ENCODE measurements at regions not wholly inside any gene's neighbourhood (a gene's known extent, or its start where the extent isn't known, plus 50 kb on each side); places are given as distances from the start of the nearest gene placed in this dataset.
A peak's percentile ranks its signal among the peaks of the same experiment; 100 is the strongest.

DNA sequence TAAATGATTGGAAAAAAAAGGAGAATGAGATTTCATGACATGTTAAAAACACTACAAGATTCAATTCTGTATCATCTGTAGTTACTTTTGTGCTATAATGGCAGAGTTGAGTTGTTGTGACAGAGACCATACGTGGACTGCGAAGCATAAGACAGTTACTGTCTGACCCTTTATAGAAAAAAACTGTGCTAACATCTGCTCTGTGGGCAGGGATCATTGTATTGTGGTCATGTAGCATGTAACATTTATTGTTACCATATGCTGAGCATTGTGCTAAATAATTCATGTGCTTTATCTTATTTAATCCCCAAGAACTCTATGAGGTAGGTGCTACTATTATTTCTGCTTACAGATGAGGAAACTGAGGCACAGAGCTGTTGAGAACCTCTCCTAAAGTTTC is 147.3 kb upstream of the HMHB1 start:
- Histone ChIP-seq H3K4me3 (ENCODE audit: low read length, poor library complexity, severe bottlenecking) (no peak overlapping the region), H3K9ac (ENCODE audit: low read depth, low read length, poor library complexity, severe bottlenecking) (no peak overlapping the region), H4K20me1 (ENCODE audit: insufficient read depth, low read length, poor library complexity, severe bottlenecking) (no peaks in the 10 kb centered on the region), H3K9me2 (replicated peaks; ENCODE audit: low read depth, low read length) (no peaks in the 10 kb centered on the region), H3K79me2 (ENCODE audit: insufficient read depth, low read length) (no peaks in the 10 kb centered on the region), H2AFZ (ENCODE audit: low read length) (no peak overlapping the region), H3K9me3 (ENCODE audit: insufficient read depth, low read depth, low read length) (no peaks in the 10 kb centered on the region), H3K4me2 (ENCODE audit: low read depth, low read length, poor library complexity, severe bottlenecking) (peak overlapping the region; percentile 19), H3K4me1 (ENCODE audit: insufficient read depth, low read length, poor library complexity, severe bottlenecking) (peaks cover 20% of the 10 kb centered on the region), H3F3A (ENCODE audit: low read depth) (no peaks in the 10 kb centered on the region), H3K36me3 (ENCODE audit: insufficient read depth, low read length) (no peaks in the 10 kb centered on the region), H3K27me3 (ENCODE audit: insufficient read depth, low read length, poor library complexity, severe bottlenecking) (no peaks in the 10 kb centered on the region)
- TF ChIP-seq, protein P1, sequence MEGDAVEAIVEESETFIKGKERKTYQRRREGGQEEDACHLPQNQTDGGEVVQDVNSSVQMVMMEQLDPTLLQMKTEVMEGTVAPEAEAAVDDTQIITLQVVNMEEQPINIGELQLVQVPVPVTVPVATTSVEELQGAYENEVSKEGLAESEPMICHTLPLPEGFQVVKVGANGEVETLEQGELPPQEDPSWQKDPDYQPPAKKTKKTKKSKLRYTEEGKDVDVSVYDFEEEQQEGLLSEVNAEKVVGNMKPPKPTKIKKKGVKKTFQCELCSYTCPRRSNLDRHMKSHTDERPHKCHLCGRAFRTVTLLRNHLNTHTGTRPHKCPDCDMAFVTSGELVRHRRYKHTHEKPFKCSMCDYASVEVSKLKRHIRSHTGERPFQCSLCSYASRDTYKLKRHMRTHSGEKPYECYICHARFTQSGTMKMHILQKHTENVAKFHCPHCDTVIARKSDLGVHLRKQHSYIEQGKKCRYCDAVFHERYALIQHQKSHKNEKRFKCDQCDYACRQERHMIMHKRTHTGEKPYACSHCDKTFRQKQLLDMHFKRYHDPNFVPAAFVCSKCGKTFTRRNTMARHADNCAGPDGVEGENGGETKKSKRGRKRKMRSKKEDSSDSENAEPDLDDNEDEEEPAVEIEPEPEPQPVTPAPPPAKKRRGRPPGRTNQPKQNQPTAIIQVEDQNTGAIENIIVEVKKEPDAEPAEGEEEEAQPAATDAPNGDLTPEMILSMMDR (conservative IDR thresholded peaks at IDR 0.05; ENCODE audit: low read length) = no peak
- TF ChIP-seq EZH2phosphoT487 (IDR thresholded peaks at IDR 0.05; ENCODE audit: borderline replicate concordance) = no peak

DNA sequence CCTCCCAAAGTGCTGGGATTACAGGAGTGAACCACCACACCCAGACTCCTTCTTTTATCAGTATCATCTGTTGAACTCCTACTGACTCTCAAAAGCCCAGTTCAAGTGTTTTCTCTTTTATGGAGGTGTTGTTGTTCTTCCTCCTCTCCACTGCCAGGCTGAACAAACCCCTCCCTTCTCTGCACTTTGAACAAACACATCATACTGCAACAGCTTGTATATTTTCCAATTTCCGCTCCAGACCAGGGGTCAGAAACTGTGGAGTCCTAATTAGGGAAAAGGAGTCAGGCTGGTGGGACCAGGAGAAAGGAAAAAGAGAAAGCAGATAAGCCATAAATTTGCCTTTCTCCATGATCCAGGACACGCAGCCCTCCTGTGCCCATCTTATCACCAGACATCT is 148.1 kb upstream of the HMHB1 start:
- Histone ChIP-seq H3K4me2 (ENCODE audit: low read depth, low read length, poor library complexity, severe bottlenecking) (peak overlapping the region; percentile 22), H3K79me2 (ENCODE audit: insufficient read depth, low read length) (no peaks in the 10 kb centered on the region), H3K9ac (ENCODE audit: low read depth, low read length, poor library complexity, severe bottlenecking) (no peak overlapping the region), H3K4me3 (ENCODE audit: low read length, poor library complexity, severe bottlenecking) (no peak overlapping the region), H2AFZ (ENCODE audit: low read length) (no peak overlapping the region), H3K9me3 (ENCODE audit: insufficient read depth, low read depth, low read length) (no peaks in the 10 kb centered on the region), H3K9me2 (replicated peaks; ENCODE audit: low read depth, low read length) (no peaks in the 10 kb centered on the region), H3K27me3 (ENCODE audit: insufficient read depth, low read length, poor library complexity, severe bottlenecking) (no peaks in the 10 kb centered on the region), H3K4me1 (ENCODE audit: insufficient read depth, low read length, poor library complexity, severe bottlenecking) (peaks cover 20% of the 10 kb centered on the region), H3F3A (ENCODE audit: low read depth) (no peaks in the 10 kb centered on the region), H3K36me3 (ENCODE audit: insufficient read depth, low read length) (no peaks in the 10 kb centered on the region), H4K20me1 (ENCODE audit: insufficient read depth, low read length, poor library complexity, severe bottlenecking) (no peaks in the 10 kb centered on the region)
- TF ChIP-seq, protein P1 (conservative IDR thresholded peaks at IDR 0.05; ENCODE audit: low read length) = no peak
- no peak for TF ChIP-seq EZH2phosphoT487 (IDR thresholded peaks at IDR 0.05; ENCODE audit: borderline replicate concordance)

DNA sequence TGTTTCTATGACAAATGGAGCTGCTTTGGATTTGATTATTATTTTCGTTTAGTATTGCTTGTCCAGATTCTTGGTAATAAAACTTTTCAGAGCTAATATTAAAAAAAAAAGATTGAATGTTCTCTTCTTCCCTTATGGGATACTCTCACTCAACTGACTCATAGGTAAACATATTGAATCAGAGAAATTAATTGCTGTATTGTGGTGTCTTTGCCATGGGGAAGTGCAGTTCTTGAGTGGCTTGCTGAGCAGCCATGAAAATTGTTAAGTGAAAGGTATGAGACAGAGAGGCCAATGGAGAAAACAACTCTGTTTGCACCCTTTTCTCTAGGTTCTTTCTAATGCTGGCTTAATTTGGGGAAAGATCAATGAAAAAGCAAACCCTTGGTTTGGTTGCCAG is 149.9 kb upstream of the HMHB1 start:
- H3K27me3 ChIP-seq (ENCODE audit: insufficient read depth, low read length, poor library complexity, severe bottlenecking) = no peaks in the 10 kb centered on the region
- H3K36me3 ChIP-seq (ENCODE audit: insufficient read depth, low read length) = no peaks in the 10 kb centered on the region
- H3K4me1 ChIP-seq (ENCODE audit: insufficient read depth, low read length, poor library complexity, severe bottlenecking) = peaks cover 20% of the 10 kb centered on the region
- H2AFZ ChIP-seq (ENCODE audit: low read length) = no peak overlapping the region
- H3F3A ChIP-seq (ENCODE audit: low read depth) = no peaks in the 10 kb centered on the region
- TF ChIP-seq, protein P1 (conservative IDR thresholded peaks at IDR 0.05; ENCODE audit: low read length) = no peak
- H3K9ac ChIP-seq (ENCODE audit: low read depth, low read length, poor library complexity, severe bottlenecking) = no peak overlapping the region
- no peak overlapping the region for H3K4me3 ChIP-seq (ENCODE audit: low read length, poor library complexity, severe bottlenecking)
- no peaks in the 10 kb centered on the region for H3K79me2 ChIP-seq (ENCODE audit: insufficient read depth, low read length)
- H4K20me1 ChIP-seq (ENCODE audit: insufficient read depth, low read length, poor library complexity, severe bottlenecking) = no peaks in the 10 kb centered on the region
- no peaks in the 10 kb centered on the region for H3K9me2 ChIP-seq (replicated peaks; ENCODE audit: low read depth, low read length)
- no peaks in the 10 kb centered on the region for H3K9me3 ChIP-seq (ENCODE audit: insufficient read depth, low read depth, low read length)
- H3K4me2 ChIP-seq (ENCODE audit: low read depth, low read length, poor library complexity, severe bottlenecking) = no peak overlapping the region
